Head of caudate nucleus (tissue), 42 donors: ENCODE measurements at regions not wholly inside any gene's neighbourhood (a gene's known extent, or its start where the extent isn't known, plus 50 kb on each side); places are given as distances from the start of the nearest gene placed in this dataset.

ENCODE experiments used
- DNase-seq, 42 donors: peaks; one replicate each; pipeline versions ENCODE4 v3.0.0 to v3.0.0-alpha.2; 2020 to 2021; ENCODE audit warnings: mixed read lengths in 7 of 42
- intact Hi-C: fragments of 100-400 bp; cut with DNase I; formaldehyde crosslinking; loops from one replicate; pipeline ENCODE4 v1.15.0; 2022

DNA sequence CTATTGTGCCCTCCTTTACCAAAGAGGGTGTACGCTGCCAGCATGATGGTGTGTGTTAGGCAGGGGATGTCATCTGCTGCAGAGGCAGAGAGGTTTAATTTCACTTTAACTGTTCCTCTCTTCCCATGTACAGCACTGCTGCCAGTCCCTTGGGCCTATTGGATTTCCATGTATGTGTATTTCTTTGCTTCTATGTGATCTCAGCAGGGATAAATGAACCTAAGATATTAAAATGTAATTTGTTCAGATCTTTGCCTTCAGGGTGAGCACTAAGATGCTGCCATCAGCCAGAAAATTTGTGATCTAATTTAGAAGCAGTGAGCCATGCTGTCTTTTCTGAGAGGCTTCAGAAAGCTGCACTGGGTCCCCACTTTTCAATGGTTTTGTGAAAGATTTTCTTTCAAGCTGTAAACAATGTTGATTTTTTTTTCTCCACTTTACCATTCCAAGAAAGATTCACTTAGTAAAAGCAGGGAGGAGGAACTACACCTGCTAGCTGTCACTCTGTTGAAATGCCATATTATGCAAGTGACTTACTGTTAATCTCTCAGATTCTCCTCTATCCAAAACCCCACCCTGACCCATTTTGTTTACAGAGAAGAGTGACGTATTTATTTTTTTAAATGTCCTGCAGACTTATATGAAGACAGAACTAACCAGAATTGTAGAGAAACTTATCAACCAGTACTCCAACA, 261.9 kb downstream of the TBL1XR1 start:
- intact Hi-C loops, result loop anchor here (10.0 kb wide), 1 partner anchor 61 kb away; no protein-coding TSS in a partner anchor
- no peak for DNase-seq

DNA sequence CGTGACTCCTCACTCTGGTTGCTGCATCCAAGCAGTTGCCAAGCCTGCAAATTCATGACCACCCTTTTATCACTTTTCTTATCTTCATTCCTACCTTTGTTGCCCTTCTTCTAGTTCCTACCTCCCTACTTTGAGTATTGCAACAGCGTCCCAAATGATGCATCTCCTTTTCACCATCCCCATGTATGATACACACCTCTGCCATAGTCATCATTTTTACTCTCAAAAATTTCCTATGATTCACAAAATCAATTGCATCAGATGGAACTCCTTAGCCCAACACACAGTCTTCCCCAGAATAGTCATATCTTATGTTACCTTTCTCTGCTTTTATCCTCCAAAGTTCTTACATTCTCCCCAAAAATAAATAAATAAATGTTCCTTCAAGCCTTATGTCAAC, 262.6 kb downstream of the TBL1XR1 start:
- DNase-seq, result no peak
- intact Hi-C loops, result loop anchor here (10.0 kb wide), 1 partner anchor 60 kb away; no protein-coding TSS in a partner anchor

DNA sequence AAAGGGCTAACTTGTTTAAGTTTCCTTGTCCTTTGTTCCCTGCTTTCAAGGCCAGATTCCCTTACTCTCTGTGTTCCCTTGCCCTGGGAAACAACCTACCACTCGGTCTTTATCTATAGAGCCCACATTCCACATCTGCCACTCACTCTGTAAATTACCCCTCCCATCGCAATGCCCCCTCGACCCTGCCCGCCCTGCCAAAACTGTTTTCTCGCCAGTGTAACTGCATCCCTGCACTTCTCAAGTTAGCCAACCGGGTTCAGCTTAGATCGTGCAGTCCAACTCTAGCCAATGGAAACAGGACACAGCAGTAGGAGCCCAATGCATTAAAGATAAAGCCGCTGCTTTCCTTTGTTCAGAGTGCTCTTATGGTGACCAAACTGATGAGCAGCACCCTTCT, 263.6 kb downstream of the TBL1XR1 start:
- intact Hi-C loops, result loop anchor here (10.0 kb wide), 1 partner anchor 59 kb away; no protein-coding TSS in a partner anchor
- DNase-seq, result no peak

DNA sequence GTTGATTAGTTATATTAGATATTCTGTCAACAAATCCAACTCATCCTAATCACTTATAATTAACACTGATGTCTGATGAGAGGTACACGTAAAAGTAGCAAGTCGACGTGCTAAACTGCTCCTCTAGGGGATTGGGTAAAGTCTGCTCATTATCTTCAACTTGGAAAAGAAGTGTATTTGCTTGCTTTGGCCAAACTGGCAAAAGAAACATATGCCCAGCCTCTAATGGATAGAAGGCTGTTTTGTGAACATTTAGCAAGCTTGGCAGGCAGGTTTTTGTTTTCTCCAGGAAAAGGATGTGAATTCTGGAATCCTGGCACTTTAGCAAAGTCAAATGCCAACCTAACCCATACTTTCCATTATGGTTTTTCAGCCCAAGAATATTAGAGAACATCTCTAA, 264.8 kb downstream of the TBL1XR1 start:
- intact Hi-C loops, result loop anchor here (10.0 kb wide), 1 partner anchor 58 kb away; no protein-coding TSS in a partner anchor
- no peak for DNase-seq

DNA sequence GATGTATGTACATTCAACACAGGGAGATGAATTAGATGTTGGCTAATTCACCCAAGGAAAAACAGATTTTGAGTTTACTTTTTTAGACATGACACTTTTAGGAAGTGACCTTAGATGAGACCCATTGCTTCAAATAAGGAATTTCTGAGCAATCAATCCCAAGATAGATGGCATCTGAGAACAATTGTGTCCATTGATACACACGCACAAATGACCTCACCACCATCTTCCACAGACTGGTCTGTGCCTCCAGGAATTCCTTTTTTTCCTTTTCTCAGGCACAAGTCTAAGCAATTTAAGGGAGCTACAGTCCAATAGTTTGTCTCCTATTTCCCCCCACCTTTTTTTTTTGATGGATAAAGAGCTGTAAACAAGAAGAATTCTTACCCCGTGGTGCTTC, 265.3 kb downstream of the TBL1XR1 start:
- intact Hi-C loops, result loop anchor here (10.0 kb wide), 1 partner anchor 57 kb away; no protein-coding TSS in a partner anchor
- DNase-seq, result no peak

DNA sequence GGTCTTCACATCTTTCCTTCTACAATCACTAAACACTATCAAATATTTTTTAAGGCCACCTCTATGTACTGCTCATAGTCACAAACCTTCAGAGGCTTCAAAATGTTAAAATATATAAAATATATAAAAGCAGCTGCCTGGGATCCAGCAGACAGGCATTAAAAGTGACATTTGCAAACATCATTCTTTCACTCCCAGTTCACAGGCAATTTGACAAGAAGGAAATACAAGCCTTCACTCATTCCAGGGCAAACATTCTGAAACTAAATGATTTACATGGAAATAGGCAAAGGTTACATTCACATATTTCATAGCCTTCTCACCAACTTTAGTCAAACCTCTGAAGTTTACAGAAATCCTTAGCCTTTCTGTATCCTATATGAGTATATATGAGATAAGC, 266.3 kb downstream of the TBL1XR1 start:
- no peak for DNase-seq
- intact Hi-C loops, result loop anchor here (10.0 kb wide), 1 partner anchor 56 kb away; no protein-coding TSS in a partner anchor

DNA sequence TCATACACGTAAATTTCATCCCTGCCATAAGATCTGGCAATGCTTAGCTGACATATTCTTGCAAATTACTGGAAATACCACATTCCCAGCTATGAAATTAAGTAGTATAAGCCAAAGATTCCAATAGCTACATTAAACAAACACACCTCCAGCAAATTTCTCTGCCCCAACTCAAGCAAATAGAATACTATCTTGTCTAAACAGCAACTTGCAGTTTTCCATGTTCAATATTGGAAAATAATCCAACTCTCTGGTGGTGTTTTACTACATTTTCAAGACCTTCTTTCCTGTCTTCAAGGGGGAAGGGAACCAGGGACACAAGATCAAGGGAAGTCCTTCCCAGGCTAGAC, 268.7 kb downstream of the TBL1XR1 start:
- intact Hi-C loops, result no loop called here
- DNase-seq, result no peak

DNA sequence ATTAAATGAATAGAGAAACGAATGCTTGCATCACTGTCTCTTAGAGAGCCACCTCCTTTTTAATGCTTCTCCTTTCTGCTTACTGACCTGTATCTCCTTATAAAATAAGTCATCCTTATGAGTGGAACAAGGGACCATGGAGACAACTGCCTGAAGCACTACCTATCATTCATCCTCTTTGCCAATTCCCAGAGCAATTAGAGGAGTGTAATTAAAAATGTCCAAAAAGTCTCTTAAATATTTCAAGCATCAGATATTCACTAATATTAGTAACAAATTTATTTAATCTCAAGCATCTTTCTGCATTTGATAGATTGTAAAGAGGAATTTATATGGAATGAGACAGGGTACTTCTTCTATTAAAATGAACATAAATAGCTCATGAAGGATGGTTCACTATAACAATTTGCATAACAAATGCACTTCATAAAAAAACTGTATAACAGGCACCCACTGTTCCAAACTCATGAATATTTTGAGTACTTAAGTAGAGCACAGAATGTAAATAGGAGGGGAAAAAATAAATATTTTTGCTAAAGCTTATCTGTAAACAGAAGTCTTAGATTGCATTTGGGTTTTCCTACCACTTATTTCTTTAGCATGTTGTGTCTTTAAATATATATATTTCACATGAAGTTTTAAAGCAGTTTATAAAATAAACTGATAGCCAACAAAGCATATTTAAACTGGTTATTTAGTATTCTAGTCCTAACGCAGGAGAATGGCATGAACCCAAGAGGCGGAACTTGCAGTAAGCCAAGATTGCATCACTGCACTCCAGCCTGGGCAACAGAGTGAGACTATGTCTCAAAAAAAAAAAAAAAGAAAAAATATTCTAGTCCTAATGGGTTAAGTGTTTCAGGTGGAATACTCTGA, 269.3 kb downstream of the TBL1XR1 start:
- DNase-seq, result peak in 29 of 42 donors; percentile 12 to 76 (median 36)
- intact Hi-C loops, result no loop called here

DNA sequence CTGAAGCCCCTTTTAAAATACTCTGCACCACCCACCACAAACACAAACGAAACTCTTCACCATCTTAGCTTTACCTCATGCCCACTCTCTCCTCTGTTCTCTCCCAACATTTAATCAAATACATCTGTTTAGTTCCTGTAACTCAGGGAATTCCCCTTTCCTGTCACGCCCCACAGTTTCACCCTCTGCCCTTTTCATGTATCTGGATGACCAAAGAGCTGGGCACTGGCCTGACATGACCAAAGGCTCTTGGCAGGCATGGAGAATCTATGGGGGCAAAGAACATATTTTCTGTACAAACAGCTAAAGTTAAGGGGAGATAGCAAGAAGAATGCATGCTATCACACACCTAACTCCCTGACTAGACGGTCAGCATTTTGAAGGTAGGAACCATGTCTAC, 270.0 kb downstream of the TBL1XR1 start:
- intact Hi-C loops, result no loop called here
- DNase-seq, result no peak

DNA sequence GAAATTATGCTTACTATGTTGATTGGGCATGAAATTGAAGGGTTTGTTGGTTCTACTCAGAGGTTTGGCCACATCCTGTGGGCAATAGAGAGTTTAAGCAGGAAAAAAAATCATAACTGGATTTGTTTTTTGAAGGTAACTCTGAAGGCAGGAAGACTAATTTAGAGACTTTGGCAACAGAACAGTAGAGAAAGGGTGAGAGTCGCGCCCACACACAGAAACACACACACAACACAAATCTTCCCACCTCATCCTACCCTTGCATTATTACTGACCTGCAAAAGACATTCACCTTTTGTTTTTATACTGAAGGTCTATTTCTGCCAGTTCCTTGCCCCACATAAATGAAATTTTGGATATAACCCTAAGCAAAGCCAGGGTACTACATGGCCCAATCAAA, 270.6 kb downstream of the TBL1XR1 start:
- intact Hi-C loops, result no loop called here
- no peak for DNase-seq

DNA sequence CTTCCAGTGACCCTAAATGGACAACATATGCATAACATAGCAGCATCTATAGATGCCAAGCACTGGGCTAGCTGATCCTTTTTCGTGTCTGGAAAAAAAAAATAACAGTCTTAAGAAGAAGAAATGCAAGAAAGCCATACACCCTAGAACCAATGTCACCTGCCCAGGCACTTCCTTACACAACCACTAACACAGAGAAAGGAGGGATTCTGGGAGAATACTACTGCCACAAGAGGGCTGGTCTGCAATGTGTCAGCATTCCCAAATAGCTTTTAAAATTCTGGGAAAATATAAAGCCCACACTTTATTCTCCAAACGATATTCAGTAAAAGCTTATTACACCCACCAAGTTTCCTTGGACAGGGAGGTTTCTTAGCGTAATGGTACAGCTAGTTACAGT, 271.2 kb downstream of the TBL1XR1 start:
- intact Hi-C loops, result no loop called here
- DNase-seq, result no peak

DNA sequence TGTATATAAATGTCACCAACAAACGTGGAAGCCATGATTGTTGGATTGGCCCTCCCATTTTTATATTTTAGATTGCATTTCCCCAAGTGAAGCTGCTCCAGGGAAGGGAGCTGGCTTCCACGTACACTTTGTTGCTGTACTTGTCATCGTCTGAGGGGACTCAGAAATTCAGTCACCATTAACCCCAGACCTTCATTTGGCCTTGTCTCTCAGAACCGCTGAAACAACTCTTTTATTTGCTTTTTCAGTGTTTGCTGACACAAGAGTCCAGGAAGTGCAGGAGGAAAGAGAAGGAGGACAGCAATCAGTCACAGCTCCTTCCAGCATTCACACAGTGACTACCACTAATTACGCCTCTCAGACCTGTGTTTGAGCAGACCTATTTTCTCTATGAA, 276.5 kb downstream of the TBL1XR1 start:
- intact Hi-C loops, result no loop called here
- no peak for DNase-seq

DNA sequence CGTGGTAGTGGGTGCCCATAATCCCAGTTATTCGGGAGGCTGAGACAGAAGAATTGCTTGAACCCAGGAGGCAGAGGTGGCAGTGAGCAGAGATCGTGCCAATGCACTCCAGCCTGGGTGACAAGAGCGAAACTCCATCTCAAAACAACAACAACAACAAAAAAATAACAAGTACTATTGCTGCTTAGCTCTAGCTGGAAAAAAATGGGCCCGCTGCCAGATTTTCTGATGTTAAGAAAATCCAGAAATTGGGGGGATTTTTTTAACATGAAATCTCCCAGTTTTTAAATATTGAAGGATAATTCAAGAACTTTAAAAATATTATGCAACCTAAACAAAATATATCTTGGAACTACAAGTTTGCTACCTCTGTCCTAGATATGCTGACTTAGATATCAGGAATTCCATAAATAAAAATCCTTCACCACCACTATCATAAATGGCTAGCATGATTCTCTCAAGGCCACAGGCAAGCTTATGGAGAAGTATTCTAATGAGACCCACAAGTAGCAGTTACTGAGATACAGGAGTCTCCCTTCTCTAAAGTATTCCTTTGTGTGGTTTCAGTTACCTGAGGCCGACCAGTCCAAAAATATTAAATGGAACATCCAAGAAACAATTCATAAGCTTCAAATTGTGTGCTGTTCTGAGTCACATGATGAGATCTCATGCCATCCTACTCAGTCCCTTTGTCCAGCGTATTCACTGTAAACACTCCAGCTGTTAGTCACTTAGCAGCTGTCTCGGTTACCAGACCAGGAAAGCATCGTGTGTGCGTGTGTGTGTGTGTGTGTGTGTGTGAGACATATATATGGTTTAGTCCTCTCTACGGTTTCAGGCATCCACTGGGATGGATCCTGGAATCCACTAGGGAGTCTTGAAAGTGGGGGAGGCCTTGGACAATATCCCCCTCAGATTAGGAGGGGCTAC, 277.2 kb downstream of the TBL1XR1 start:
- DNase-seq, result peak in 20 of 42 donors; percentile 9 to 76 (median 22)
- intact Hi-C loops, result no loop called here

DNA sequence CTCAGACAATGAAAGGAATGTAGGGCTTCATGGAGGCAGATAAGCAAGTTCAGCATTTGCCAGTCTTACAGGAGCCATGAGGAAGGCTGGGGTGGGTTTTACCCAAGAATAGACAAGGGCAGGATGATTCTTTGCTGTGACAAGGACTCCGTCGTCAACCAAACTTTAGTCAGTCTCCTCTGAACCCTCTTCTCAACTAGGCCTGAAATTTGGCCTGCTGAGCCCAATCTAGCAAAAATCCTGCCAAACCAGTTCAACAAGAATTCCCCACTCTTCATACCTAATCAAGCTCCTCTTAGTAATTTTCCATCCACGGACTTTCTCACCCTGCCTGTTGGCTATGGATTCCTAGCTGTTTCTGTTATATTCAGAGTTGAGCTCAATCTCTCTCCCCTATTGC, 280.5 kb downstream of the TBL1XR1 start:
- intact Hi-C loops, result no loop called here
- no peak for DNase-seq

DNA sequence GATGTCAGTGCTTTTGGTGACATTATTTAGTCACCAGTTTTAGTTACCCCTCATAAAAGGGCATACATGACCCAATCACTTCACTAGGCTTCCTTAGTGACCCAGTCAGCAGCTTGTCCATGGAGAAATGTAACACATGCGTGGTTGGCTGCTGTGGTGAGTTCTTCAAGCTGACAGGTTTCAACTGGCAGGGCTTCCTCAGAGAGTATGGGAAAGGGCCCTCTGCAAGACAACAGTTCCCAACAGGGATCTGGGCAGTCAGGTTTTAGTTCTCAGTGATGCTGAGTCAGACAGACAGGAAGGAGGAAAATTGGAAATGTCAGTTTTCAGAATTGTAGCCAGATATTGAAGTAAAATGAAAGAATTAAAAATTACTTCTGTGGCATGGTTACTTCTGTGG, 282.5 kb downstream of the TBL1XR1 start:
- DNase-seq, result no peak
- intact Hi-C loops, result no loop called here

DNA sequence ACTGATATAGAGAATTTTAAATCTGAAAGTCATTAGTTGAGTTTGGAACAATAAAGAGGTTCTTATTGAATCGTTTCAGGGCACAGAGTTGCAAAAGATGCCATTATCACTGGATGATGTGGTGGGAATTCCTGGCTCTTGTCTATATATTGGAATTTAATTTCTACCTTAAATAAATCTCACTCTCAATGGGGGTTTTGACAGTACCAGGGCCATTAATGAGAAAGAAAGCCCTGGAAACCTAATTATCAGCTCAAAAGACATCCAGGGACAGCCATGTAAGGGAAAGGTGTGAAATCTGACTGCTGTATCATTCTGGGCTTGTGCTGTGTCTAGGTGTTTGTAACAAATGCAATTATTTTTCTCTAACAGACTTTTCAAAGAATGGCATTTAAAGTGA, 285.7 kb downstream of the TBL1XR1 start:
- intact Hi-C loops, result no loop called here
- DNase-seq, result no peak

DNA sequence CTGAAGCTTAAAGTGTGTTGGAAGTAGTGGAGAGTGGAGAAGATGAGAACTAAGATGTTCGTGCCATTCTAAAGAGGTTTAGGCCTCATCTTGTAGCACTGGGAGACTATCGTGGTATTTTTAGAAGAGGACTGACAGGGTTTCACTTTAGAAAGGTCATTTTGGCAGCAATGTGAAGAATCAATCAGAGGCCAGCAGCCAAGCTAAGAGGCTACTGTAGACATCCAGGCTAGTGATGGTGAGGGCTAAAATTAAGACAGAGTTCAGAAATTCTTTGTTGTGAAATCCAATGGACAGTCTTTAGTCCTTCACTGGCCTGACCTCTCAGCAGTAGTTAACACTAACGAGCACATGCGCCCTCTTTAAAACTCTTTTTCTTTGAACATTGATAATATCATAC, 288.2 kb downstream of the TBL1XR1 start:
- no peak for DNase-seq
- intact Hi-C loops, result no loop called here

DNA sequence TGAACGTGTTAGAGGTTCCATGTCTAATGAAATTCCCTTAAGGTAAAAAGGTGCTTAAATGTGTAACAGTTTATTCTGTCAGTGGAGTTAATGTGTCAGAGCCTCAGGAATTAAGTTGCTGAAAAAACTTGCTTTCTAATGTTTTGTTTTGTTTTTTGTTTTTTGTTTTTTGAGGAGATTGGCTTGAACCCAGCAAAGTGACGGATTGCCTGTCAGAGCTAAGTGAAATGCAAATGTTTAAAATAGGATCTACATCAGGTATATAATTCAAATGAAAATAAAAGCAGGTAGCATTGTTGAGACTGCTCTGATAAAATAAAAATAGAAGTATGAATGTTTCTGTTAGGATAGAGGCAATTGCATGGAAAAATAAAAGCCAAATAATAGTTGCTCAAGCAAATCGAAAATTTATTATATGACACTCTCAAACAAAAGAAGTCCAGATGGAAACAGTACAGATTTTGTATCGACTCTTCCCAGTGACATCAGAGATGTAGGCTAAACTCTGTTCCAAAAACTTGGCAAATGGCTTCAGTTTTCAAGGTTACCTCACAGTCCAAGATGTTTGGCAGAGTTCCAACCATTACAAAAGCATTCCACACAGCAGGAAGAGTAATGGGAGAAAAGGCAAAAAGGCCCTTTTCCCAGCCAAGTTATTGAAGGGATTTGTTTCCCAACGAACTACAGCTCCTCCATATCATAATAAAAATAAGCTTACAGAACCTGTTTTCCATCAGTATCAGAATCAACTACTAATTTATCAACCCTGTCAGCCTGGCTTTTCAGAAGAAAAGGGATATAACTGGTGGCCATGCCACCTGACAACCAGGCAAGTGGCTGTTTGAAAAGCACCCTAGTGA, 291.0 kb downstream of the TBL1XR1 start:
- intact Hi-C loops, result no loop called here
- DNase-seq, result no peak
